HG03108 (cell line): ENCODE measurements at regions not wholly inside any gene's neighbourhood (a gene's known extent, or its start where the extent isn't known, plus 50 kb on each side); places are given as distances from the start of the nearest gene placed in this dataset.
"Not testable (repeated sequence)": the region's sequence is repeated elsewhere in the genome, so short reads cannot be mapped to it uniquely, and the experiment has no call there.

ENCODE experiments used
- ATAC-seq: cut with Tn5 transposase; IDR thresholded peaks from one replicate; pipeline ENCODE4 v1.9.1; 2021; ENCODE audit warnings: moderate library complexity; ENCODE audit not compliant: unreplicated experiment

DNA sequence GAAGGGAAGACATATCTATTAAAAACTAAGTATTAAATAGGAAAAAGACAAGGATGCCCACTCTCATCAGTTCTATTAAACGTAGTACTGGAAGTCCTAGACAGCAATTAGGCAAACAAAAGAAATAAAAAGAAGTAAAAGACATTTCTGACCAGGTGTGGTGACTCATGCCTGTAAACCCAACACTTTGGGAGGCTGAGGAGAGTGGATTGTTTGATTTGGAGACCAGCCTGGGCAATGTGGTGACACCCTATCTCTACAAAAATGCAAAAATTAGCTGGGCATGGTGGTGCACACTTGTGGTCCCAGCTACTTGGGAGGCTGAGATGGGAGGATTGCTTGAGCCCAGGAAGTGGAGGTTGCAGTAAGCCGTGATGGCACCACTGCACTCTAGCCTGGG, 1071.8 kb downstream of the FAT4 start:
- ATAC-seq, result no peak

DNA sequence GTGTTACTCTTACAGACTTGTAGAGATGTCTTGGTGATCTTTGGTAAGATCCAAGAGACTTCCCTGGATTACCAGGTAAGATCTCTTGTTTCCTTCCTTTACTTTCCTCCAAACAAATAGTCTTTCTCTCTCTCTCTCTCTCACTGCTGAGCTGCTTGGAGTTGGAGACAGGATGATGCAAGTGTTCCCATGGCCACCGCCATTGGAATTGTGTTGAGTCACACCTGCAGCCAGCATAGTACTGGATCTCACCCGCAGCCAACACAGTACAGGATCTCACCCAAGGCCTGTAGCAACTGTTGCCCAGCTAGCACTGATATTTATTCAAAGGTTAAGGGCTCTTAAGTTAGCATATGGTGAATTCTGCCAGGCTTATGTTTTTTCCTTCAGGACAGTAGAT, 1080.9 kb downstream of the FAT4 start:
- ATAC-seq, result no peak

DNA sequence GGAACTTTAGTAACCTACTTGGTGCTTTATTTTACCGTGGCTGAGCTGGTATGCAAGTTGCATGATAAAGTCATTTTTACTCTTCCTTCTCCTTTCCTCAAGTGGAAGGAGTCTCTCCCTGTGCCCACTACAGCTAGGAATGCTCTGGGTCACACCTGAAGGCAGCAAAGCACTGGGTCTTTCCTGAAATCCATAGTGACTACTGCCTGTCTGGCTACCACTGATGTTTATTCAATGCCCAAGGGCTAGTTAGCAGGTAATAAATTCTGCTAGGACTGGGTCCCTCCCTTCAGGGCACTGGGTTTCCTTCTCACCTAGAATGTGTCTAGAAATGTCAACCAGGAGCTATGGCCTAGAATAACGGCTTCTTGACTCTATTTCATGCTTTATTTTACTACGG, 1081.4 kb downstream of the FAT4 start:
- ATAC-seq, result no peak

DNA sequence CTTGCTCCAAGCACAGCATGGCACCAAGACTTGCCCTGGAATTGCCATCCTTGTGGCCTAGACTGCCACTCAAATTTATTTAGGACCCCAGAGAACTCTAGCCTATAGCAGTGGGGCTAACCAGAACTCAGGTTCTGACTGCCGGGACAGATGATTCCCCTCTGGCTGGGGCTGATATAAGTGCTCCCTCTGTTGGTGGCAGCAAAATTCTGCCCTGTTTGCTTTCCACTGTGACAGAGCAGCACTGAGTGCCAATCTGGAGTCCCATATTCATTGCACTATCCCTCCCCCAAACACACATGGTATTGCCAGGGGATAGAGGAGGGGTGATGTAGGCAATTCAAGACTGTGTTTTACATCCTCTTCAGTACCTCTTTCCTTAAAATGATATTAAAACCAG, 1081.9 kb downstream of the FAT4 start:
- ATAC-seq, result no peak

DNA sequence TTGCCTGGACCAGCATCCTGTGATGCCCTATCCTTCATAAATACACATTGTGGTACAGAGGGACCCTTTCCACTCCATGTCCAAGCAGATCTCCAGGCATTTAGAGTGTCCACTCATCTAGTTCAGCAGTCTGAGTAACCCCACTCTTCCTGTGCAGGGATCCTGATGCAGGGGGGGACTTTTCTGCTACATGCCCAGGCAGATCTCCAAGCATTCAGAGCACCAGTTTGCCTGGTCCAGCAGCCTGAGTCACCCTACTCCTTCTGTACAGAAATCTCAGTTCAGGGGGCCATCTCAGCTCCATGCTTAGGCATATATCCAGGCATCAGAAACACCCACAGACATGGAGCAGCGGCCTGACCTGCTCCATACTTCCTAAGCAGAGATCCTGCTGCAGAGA, 1089.8 kb downstream of the FAT4 start:
- ATAC-seq, result no peak

DNA sequence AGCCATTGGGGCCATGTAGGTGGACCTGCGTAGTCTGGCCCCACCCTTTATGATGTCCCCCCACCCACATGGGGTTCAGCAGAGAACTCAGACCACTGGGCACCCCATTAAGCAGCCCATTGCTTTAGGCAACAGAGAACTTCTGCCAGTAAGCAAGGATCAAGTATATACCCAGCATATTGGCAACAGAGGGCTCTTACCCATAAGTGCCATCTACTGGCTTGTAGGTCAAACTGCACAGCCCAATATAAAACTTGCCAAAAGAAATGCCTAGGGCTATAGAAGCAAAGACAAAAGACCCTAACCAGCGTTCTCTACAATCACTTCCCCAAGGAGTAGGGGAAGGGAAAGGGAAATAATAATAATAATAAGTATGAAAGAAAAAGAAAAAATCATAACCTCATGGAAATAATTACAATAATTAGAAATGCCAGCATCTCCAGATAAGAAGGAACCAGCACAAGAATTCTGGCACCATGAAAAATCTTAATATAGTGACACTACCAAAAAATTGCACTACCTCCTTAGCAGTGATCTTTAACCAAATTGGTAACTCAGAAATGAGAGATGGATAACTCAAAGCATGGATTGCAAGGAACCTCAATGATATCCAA, 1090.7 kb downstream of the FAT4 start:
- no peak for ATAC-seq

DNA sequence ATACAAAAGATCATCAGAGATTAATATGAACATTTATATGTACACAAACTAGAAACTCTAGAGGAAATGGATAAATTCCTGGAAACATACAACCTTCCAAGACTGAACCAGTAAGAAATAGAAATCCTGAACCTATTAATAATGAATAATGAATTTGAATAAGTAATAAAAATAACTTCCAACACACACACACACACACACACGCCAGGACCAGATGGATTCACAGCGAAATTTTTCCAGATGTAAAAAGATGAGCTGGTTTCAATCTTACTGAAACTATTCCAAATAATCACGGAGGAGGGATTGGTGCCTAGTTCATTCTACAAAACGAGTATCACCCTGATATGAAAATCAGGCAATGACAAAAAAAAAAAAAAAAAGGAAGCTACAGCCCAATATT, 1095.0 kb downstream of the FAT4 start:
- ATAC-seq, result no peak

DNA sequence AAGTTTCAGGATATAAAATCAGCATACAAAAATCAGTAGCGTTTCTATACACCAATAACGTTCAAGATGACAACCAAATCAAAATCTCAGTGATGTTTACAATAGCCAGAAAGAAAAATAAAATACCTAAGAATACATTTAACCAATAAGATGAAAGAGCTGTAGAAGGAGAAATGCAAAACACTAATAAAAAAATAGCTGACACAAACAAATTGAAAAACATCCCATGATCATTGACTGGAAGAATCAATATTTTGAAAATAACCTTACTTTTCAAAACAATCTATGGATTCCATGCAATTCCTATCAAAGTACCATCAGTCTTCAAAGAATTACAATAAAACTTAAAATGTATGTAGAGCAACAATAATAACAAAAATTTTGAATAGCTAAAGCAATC, 1096.3 kb downstream of the FAT4 start:
- ATAC-seq, result no peak

DNA sequence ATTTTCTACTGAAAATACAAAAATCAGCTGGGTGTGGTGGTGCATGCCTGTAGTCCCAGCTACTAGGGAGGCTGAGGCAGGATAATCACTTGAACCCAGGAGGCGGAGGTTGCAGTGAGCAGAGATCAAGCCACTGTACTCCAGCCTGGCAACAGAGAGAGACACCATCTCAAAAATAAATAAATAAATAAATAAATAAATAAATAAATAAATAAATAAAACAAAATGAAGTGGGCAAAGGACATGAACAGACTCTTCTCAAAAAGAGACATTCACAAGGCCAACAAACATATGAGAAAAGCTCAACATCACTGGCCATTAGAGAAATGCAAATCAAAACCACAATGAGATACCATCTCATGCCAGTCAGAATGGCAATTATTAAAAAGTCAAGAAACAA, 1097.6 kb downstream of the FAT4 start:
- not testable (repeated sequence) for ATAC-seq

DNA sequence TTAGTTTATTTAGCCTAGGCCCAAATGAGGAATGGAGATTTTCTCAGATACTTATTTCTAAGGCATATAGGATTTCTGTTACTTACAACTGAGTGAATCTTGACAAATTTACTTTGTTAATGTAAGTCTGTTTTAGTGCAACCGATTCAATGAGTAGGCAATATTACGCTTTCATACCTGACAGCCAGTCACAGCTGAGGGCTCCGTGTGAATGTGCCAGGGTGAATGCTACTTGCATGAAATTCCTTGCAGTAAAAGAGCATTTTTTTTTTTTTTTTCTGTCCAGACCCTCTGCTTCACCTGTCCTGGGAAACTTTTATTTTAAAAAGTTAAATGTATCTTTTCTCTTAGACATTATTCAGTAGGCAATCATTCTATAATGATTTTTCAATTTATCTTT, 1100.0 kb downstream of the FAT4 start:
- no peak for ATAC-seq

DNA sequence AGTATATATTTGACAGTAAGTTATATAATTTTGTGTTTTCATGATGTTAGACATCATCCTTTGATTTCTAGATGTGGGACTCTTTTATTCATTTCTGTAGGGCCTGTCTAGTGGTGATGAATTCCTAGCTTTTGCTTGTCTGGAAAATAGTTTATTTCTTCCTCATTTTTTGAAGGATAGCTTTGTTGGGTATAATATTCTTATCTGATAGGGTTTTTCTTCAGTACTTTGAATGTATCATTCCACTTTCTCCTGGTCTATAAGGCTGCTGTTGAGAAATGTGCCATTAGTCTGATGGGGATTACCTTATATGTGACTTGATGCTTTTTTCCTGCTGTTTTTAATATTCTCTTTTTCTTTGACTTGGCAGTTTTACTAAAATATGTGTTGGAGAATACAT, 1104.5 kb downstream of the FAT4 start:
- no peak for ATAC-seq

DNA sequence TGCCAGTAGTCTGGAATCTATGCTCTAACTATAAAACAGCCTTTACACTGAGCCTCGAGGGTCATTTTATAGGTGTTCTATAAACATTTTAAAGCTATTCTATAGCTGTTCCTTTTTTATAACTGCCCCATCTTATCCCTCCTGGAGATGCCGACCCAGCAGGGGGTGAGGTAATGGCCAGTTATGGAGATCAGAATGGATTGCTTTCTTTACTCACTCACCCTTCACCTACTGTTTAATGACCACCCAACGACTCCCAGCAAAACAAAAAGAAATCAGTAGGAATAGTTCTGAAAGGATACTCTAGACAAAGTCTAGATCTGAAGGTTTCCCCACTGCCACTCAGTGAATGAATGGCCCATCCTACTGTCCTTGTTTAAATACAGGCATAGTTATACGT, 1113.1 kb downstream of the FAT4 start:
- no peak for ATAC-seq

DNA sequence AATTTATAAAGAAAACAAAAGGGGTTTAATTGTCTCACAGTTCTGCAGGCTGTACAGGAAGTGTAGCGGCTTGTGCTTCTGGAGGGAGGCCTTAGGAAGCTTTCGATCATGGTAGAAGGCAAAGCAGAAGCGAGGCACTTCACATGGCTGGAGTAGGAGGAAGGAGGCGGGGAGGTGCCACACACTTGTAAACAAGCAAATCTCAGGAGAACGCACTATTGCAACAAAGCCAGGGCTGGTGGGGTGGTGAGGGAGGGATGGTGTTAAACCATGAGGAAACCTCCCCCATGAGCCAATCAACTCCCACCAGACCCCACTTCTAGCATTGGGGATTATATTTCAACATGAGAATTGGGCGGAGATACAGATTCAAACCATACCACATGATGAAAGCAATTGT, 1116.3 kb downstream of the FAT4 start:
- ATAC-seq, result no peak

DNA sequence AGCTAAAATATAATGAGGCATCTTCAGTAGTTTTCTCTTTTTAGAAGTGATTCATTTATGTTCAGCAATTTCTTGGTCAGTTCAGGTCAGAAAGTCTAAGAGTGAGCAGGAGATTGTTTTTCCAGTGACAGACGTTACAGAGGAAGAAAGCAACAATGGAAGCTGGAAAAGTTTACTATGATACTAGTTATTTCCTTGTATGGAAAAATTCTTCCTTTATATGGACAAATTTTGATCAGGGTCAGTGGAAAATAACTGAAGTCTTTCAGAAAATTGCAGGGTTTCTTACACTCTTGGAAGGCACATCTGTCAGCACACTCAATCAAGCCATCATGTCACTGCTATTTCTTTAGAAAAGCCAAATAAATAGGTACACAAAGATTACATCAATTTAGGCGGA, 1120.7 kb downstream of the FAT4 start:
- no peak for ATAC-seq

DNA sequence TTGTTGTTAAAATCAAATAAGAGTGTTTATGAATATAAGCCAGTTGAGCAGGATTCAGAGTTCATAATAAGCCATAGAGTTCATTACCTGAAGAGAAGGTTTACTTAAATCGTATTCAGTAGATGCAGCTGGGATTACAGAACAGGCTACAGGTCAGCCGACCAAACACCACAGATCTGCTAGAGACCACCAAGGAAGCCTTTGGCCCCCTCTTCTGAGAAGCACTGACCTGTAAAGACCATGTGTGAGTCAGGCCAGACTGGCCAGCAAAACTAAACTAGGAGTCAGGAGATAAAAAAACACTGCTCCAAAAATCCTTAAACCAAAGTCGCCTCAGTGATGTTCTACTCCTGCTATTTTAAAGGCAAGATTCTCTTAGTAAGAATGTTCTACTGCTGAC, 1125.5 kb downstream of the FAT4 start:
- ATAC-seq, result no peak

DNA sequence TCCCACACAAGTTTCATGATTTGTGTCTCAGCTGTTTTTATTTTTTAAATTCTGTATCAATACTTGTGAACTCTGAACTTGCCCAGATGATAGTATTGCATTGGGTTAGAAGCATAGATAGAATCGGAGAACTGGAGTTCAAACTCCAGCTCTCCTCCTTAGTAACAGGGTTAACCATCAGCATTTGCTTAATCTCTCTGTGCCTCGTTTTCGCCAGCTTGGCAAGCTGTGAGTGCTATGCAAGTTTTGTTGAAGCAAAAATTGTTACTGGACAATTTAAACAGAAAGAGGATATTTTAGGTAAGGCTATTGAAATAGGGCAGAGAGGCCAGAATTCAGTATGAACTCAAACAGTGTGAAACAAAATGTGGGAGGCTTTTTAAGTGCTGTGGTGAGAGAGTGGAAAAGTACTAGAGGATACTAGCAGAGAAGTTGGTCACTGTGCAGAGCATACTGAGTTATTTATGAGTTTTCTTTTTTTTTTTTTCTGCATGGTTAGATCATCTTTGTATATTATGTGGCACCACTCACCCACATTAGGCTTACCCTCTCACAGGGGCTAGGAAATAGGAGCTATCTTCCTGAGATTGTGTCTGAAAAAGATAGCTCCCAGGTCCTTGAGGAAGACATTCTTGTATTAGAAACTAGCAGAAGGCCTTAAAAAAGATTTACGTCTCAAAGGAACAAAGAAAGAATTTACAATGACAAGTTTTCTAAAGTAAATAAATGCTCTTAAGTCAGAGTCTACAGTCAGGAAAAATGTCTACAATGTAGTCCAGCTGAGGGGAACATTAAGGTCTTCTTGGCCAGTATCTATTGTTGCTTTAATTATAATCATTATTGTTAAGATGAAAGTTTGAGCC, 1126.6 kb downstream of the FAT4 start:
- ATAC-seq, result no peak

DNA sequence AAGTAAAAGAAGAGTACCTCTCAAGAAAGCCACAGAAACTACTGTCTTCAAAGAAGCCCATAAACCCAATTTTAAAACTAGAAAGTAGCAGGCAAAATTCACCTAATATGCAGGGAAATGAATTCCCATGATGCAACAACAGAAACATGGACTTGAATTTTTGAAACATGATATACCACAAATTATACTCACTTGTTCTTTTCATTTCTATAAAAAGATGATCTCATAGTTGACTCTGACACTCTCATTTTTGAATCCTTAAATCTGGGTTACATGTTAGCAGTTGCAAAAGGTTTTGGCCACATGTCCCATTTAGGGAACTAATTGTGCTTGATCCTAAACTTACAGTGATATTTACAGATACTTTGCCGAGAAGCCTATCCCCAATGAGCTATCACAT, 1130.8 kb downstream of the FAT4 start:
- no peak for ATAC-seq

DNA sequence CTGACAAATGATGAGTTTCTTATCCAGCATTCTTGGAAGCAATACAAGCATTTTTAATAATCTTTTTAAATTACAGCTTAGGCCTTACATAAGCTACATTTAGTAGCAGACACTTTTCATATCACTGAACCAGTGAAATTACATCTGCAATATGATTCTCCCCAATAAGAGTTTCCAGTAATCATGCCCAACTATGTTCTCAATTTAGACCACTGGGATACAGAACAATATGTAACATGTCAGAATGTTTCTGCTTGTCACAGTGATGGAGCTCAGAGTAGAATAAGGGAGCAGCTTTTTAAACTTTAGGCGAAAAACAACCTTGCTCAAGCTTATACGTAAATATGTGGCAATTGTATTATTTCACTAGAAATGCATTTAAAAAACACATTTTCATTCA, 1132.2 kb downstream of the FAT4 start:
- no peak for ATAC-seq

DNA sequence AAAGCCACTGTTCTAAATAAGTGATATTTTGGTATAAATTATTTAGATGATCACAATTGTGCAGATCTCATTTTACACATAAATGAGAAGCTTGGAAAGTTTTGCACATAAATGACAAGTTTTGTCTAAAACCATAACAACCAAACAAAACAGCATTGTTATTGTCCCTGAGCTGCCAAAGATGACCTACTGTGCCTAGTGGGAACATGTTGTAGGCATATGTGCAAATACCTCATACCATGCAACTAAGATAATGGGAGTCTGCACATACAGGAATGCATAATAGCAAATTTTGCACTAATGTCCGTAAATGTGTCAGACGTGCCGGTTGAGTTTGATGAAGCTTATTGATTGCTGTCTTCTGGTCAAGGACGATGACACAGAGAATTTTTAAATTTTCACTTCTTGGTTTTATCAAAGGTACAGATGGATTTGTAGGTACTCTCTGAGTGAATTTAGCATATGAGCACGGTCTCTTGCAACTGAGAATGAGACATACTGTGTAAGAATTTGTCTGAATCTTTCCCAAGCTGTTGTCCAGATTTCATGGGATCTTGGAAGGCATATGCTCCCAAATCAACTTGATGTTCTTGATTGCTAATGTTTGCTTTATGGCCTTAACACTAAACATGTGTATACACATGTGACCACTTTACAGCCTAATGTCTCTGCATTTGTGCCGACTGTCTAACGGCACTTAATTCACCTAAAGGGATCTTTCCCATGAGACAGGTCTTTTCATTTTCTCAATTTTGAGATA, 1133.5 kb downstream of the FAT4 start:
- no peak for ATAC-seq

DNA sequence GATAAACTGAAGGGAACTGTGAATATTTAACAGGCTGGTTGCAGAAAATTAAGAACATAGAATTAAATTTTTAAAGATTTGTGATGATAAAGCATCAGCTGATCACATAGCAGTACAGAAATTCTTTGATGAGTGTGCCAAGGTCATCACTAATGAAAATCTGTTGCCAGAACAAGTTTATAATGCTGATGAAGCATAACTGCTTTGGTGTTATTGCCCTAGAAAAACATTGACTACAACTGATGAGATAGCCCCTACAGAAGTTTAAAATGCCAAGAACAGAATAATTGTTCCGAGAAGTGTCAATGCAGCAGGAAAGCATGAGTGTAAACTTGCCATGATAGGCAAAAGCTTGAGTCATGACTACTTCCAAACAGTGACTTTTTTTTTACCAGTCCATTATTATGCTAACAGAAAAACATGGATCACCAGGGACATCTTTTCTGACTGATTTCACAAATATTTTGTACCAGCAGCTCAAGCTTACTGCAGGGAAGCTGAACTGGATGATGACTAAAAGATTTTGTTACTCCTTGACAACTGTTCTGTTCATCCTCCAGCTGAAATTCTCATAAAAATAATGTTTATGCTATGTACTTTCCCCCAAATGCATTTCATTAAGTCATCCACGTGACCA, 1136.6 kb downstream of the FAT4 start:
- no peak for ATAC-seq

DNA sequence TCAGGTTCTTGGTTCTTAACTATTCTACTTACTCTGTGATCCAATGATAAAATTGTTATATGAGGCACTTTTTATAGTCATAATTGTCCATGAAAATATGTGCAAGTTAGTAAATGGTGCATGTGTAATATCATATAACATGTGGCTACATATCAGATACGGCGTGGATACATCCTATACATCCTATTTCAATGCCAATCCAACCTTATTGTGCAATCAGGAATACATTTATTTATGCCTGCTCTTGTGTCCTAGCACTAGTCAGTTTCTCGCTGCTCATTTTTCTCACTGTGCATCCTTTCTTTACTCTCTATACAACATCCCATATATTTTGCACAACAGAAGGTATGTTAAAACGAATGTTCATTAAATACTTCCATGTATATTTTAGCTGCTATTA, 1141.1 kb downstream of the FAT4 start:
- ATAC-seq, result no peak

DNA sequence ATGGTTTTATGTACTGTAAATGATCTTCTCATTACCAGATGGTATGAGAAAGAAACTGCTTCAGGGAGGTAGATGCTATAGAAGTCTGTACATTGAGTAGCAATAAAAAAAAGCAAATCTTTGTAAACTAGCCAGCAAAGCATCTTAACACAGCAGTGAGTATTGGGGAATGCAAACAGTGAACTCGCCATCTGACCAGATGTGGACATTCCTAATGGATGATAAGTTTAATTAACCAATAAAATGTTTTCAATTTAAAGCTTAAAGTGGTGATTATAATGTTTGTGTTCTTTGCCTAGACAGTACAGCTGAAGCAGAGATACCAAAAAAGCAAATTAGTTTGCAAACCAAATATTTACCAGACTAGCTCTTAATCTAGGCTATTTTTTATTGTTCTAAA, 1144.2 kb downstream of the FAT4 start:
- ATAC-seq, result no peak
